Kidney glomerular epithelial cell (primary cell): ENCODE measurements at regions not wholly inside any gene's neighbourhood (a gene's known extent, or its start where the extent isn't known, plus 50 kb on each side); places are given as distances from the start of the nearest gene placed in this dataset.
A peak's percentile ranks its signal among the peaks of the same experiment; 100 is the strongest.
"Not testable (repeated sequence)": the region's sequence is repeated elsewhere in the genome, so short reads cannot be mapped to it uniquely, and the experiment has no call there.

Experiments
- DNase-seq: peaks from one replicate; lab custom pipeline; 2025; lab: John Stamatoyannopoulos, UW

DNA sequence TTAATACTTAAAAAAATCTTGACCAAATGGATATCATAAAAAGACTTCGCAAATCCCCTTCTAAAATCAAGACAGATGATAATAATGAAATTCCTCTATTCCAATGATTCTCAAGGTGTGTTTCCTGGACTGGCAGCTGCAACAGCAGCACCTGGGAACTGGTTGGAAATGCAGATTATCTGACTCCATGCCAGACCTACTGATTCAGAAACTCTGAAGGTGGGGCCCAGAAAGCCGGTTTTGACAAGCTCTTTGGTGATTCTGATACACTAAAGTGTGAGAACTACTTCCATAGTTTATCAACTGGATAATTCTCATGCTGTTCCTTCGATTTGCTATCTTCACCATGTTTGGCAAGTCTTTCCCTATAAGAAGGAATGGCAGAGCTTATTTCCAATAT is 252.1 kb downstream of the COL12A1 start:
- DNase-seq = no peak

GRCh38 chr6:74946961-74947360 is 258.9 kb downstream of the COL12A1 start:
- DNase-seq = peak; percentile 19

GRCh38 chr6:74942130-74942529 is 263.7 kb downstream of the COL12A1 start:
- no peak for DNase-seq

GRCh38 chr6:74941424-74941823 is 264.4 kb downstream of the COL12A1 start:
- DNase-seq = no peak

DNA sequence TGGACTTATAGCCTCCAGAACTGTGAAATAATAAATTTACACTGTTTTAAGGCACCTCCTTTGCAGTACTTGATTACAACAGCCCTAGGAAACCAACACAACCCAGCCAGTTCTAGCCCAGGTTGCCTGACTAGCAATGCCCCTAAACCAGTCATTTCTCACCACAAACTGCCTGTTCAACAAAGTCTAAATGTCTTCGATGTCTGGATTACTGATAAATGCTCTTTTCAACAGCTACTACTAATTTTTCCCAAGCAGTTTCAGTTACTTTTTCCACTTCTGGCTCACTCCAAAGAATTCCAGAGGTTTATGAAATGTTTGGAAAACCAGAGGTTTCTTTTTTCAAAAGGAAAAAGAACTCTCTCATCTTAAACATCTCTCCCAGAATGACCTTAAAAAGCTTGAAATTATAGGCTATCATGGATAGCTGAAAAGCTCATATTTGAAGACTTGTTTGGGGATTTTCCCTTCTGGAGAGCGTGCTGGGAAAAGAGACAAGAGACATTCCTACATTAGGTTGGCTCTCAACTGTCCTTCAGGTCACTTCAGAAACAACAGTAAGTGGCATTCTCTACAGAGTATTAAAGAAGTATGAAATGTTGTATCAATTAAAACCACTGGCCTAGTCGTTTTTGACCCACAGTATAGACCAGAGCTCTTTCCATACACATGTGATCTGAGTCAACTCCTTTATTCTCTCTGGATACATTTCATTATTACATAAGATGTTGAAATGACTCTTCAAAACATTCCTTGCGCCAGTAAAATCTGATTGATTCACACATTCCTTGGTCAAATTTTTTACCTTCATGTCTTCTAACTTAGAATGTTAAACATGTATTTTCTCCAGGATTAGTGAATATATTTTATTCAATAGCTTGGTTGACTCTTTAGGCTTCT is 265.9 kb downstream of the COL12A1 start:
- no peak for DNase-seq

GRCh38 chr6:74939151-74939708 is 266.6 kb downstream of the COL12A1 start:
- DNase-seq = no peak

DNA sequence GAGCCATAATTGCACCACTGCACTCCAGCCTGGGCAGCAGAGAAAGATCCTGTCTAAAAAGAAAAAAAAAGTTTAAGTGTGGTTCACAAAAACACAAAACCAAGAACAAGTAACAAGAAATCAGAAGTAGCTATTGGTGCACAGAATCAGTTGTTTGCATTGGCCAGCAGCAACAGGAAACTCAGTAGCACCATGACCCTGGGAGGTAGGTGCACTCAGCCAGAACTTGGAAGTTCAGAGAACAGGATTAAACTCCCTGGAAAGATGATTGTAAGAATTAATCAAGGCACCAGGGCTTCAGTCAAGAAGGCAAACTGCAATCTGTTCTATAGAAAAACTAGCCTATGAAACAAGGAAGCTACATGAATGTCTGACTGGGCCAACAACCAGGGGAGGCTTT is 267.9 kb downstream of the COL12A1 start:
- peak; percentile 51 for DNase-seq

GRCh38 chr6:74936886-74937285 is 269.0 kb downstream of the COL12A1 start:
- DNase-seq = peak; percentile 9

GRCh38 chr6:74932232-74932888 is 273.5 kb downstream of the COL12A1 start:
- DNase-seq = no peak

GRCh38 chr6:74931558-74931957 is 274.3 kb downstream of the COL12A1 start:
- peak; percentile 27 for DNase-seq

DNA sequence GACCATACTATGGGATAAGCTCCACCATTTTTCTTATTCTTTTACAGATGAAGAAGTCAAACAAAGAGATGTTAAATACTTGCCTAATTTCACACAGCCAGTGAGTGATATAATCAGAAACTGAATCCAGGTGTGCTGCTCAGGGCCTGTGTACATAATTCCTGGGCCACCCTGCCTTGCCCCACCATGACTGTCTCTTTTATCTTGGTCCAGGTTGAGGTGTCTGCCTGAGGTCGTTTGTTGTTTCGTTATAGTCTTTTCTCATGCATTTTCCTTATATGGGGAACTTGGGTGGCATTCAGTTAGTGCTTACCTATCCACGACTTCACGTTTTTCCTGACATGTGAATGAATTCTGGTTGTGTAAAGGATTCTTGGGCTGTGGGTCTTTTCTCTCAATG is 277.6 kb downstream of the COL12A1 start:
- DNase-seq = no peak

GRCh38 chr6:74927299-74927698 is 278.6 kb downstream of the COL12A1 start:
- no peak for DNase-seq

GRCh38 chr6:74925683-74926082 is 280.2 kb downstream of the COL12A1 start:
- DNase-seq = no peak

DNA sequence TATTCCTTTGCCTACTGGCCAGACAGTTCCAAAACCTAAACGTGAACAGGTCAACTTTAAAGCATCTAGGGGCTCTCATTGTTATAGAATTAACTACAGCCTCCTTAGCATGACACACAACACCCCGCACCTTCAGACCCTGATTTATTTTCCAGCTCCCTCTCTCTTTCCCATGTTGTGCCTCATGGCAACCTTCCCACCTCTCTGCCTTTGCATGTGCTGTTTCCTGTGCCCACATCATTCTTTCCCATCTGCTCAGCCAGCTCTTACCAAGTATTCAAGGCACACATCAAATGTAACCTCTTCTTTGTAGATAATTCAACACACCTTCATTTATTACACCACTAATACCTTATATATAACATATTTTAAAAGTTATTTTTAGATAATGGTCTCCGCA is 291.0 kb downstream of the COL12A1 start:
- DNase-seq = no peak

GRCh38 chr6:74912234-74912633 is 293.6 kb downstream of the COL12A1 start:
- DNase-seq = no peak

- DNase-seq = no peak
Measured at GRCh38 chr6:74902846-74903245, 303.0 kb downstream of the COL12A1 start.

DNA sequence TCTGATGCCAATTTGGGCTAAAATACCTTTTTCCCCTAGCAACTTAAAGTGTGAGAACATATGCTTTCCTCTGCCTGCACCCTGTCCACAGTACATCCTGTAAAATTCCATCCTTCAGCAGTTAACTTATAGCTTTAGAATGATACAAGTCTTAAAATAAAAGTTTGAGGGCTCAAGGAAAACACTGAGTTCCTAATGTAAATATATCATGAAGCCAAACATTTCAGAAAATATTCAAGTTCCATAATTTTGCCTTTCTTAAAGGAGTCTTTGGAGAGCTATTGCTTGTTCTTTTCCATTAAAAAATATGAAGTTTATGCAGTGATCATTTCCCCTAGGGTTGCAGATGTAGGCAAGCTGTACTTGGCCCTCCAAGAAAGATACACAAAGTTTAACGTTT is 303.8 kb downstream of the COL12A1 start:
- DNase-seq = no peak

- DNase-seq = no peak
Measured at GRCh38 chr6:74901576-74901975, 304.3 kb downstream of the COL12A1 start.

GRCh38 chr6:74899416-74899815 is 306.4 kb downstream of the COL12A1 start:
- no peak for DNase-seq

GRCh38 chr6:74892091-74892490 is 313.8 kb downstream of the COL12A1 start:
- no peak for DNase-seq

DNA sequence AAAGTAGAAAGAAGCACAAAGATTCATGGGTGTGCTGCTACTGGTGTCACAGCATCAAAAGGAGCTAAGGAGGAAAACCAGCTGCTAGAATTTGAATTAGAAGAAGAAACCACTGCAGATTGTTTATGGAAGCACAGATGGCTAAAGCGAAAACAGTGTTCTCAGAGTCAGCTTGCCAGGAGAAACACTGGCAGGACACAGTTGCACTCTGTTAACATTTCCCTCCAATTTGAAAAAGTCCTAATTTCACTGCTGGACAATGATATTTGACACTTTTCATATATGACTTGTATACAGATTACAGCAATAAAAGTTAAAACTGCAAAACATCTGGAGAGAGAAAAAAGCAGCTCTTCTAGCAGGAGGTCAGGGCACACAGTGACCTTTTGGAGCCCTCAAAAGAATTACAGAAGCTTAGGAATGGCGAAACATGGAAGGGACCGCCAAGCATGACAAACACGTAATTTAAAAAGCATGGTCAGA is 314.5 kb downstream of the COL12A1 start:
- no peak for DNase-seq

DNA sequence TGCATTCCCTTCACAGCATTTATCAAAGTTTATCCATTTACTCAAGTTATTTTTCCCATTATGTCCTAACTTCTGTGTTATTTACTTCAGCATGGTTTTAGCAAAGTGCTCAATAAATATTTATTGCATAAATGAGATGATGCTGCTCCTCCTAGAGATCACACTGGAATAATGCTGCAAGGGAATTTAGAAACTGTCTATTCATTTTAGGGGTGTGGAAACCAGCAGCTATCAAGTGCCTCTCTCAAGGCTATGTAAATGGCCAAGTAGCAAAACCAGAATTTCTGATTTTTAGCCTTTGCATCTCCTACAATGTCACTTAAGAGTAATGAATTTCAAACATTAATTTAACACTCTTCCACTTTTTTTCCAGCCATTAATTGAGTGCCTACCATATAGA is 316.2 kb downstream of the COL12A1 start:
- no peak for DNase-seq

DNA sequence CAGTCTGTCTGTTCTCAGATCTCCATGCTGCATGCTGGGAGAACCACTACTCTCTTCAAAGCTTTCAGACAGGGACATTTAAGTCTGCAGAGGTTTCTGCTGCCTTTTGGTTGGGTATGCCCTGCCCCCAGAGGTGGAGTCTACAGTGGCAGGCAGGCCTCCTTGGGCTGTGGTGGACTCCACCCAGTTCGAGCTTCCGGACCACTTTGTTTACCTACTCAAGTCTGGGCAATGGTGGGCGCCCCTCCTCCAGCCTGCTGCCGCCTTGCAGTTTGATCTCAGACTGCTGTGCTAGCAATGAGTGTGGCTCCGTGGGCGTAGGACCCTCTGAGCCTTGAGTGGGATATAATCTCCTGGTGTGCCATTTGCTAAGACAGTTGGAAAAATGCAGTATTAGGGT is 317.1 kb downstream of the COL12A1 start:
- DNase-seq = not testable (repeated sequence)
